Skeletal muscle tissue (tissue), 3 donors: ENCODE measurements at regions not wholly inside any gene's neighbourhood (a gene's known extent, or its start where the extent isn't known, plus 50 kb on each side); places are given as distances from the start of the nearest gene placed in this dataset.

ENCODE experiments used
- H3K27ac ChIP-seq: one replicate; pipeline ENCODE4 v1.7.0; 2013; ENCODE audit warnings: mild to moderate bottlenecking, low read depth, low read length, inconsistent platforms
- H3K27me3 ChIP-seq, 3 donors: one replicate each; pipeline ENCODE4 v1.7.0; 2013; ENCODE audit warnings: low read length in 3 of 3; ENCODE audit not compliant: control insufficient read depth in 3 of 3, insufficient read depth in 3 of 3
- H3K36me3 ChIP-seq, 3 donors: one replicate each; pipeline ENCODE4 v1.7.0; 2013; ENCODE audit warnings: low read length in 3 of 3; ENCODE audit not compliant: control insufficient read depth in 3 of 3, insufficient read depth in 3 of 3
- H3K4me1 ChIP-seq, 3 donors: one replicate each; pipeline ENCODE4 v1.7.0; 2013; ENCODE audit warnings: low read length in 3 of 3, mild to moderate bottlenecking in 3 of 3; ENCODE audit not compliant: control insufficient read depth in 3 of 3, insufficient read depth in 3 of 3
- H3K4me3 ChIP-seq, 3 donors: one replicate each; pipeline ENCODE4 v1.7.0; 2013; ENCODE audit warnings: low read length in 3 of 3
- H3K9ac ChIP-seq, 3 donors: one replicate each; pipeline ENCODE4 v1.7.0; 2013; ENCODE audit warnings: low read length in 3 of 3, mild to moderate bottlenecking in 3 of 3, moderate library complexity in 2 of 3, low read depth in 1 of 3
- H3K9me3 ChIP-seq, 3 donors: one replicate each; pipeline ENCODE4 v1.7.0; 2013; ENCODE audit warnings: low read length in 3 of 3; ENCODE audit not compliant: control insufficient read depth in 3 of 3
- donor health status: Osteomylitis.

GRCh38 chr21:24989516-24989915, 617.8 kb downstream of the MRPL39 start:
- Histone ChIP-seq H3K27ac (no peak overlapping the region), H3K36me3 (no peaks in the 10 kb centered on the region), H3K9ac (no peak overlapping the region), H3K4me1 (no peaks in the 10 kb centered on the region), H3K4me3 (no peak overlapping the region), H3K27me3 (no peaks in the 10 kb centered on the region), H3K9me3 (no peaks in the 10 kb centered on the region)

GRCh38 chr21:24988941-24989340, 618.3 kb downstream of the MRPL39 start:
- no peak overlapping the region for H3K9ac ChIP-seq
- no peaks in the 10 kb centered on the region for H3K27me3 ChIP-seq
- H3K36me3 ChIP-seq: no peaks in the 10 kb centered on the region

GRCh38 chr21:24976238-24976637, 631.0 kb downstream of the MRPL39 start:
- Histone ChIP-seq H3K36me3 (no peaks in the 10 kb centered on the region), H3K9ac (no peak overlapping the region), H3K4me1 (no peaks in the 10 kb centered on the region), H3K4me3 (no peak overlapping the region), H3K9me3 (no peaks in the 10 kb centered on the region), H3K27ac (no peak overlapping the region), H3K27me3 (no peaks in the 10 kb centered on the region)

More at GRCh38 chr21:24988941-24989340, 618.3 kb downstream of the MRPL39 start:
- Histone ChIP-seq H3K27ac (no peak overlapping the region), H3K4me3 (no peak overlapping the region), H3K9me3 (no peaks in the 10 kb centered on the region), H3K4me1 (no peaks in the 10 kb centered on the region)

GRCh38 chr21:24969068-24969467, 638.2 kb downstream of the MRPL39 start:
- no peak overlapping the region for H3K4me3 ChIP-seq
- H3K9ac ChIP-seq: no peak overlapping the region
- H3K36me3 ChIP-seq: no peaks in the 10 kb centered on the region
- no peaks in the 10 kb centered on the region for H3K27me3 ChIP-seq
- H3K9me3 ChIP-seq: peaks cover 0 to 3% (median 0%) of the 10 kb centered on the region in 3 donors
- H3K4me1 ChIP-seq: no peaks in the 10 kb centered on the region
- H3K27ac ChIP-seq: no peak overlapping the region

GRCh38 chr21:24955275-24955961, 651.9 kb downstream of the MRPL39 start:
- H3K9ac ChIP-seq: no peak overlapping the region

GRCh38 chr21:24948186-24948585, 659.1 kb downstream of the MRPL39 start:
- Histone ChIP-seq H3K9ac (no peak overlapping the region), H3K27me3 (no peaks in the 10 kb centered on the region), H3K36me3 (no peaks in the 10 kb centered on the region), H3K4me3 (no peak overlapping the region), H3K9me3 (peaks cover 0 to 2% (median 0%) of the 10 kb centered on the region in 3 donors), H3K4me1 (no peaks in the 10 kb centered on the region), H3K27ac (no peak overlapping the region)

More at GRCh38 chr21:24955275-24955961, 651.9 kb downstream of the MRPL39 start:
- Histone ChIP-seq H3K4me1 (no peaks in the 10 kb centered on the region), H3K27ac (no peak overlapping the region), H3K9me3 (no peaks in the 10 kb centered on the region), H3K4me3 (no peak overlapping the region), H3K27me3 (no peaks in the 10 kb centered on the region), H3K36me3 (no peaks in the 10 kb centered on the region)

- no peak overlapping the region for H3K4me3 ChIP-seq
- no peak overlapping the region for H3K27ac ChIP-seq
- no peak overlapping the region for H3K9ac ChIP-seq
- no peaks in the 10 kb centered on the region for H3K36me3 ChIP-seq
- H3K9me3 ChIP-seq: peaks cover 0 to 2% (median 0%) of the 10 kb centered on the region in 3 donors
- H3K27me3 ChIP-seq: no peaks in the 10 kb centered on the region
- no peaks in the 10 kb centered on the region for H3K4me1 ChIP-seq
Observed at GRCh38 chr21:24945910-24946309, 661.4 kb downstream of the MRPL39 start.

- Histone ChIP-seq H3K4me1 (no peaks in the 10 kb centered on the region), H3K27ac (no peak overlapping the region), H3K9ac (no peak overlapping the region), H3K4me3 (no peak overlapping the region), H3K36me3 (no peaks in the 10 kb centered on the region), H3K27me3 (no peaks in the 10 kb centered on the region), H3K9me3 (no peaks in the 10 kb centered on the region)
Observed at GRCh38 chr21:24941316-24942185, 665.7 kb downstream of the MRPL39 start.

- Histone ChIP-seq H3K4me3 (no peak overlapping the region), H3K27ac (no peak overlapping the region), H3K4me1 (no peaks in the 10 kb centered on the region), H3K27me3 (no peaks in the 10 kb centered on the region), H3K9ac (no peak overlapping the region), H3K9me3 (no peaks in the 10 kb centered on the region), H3K36me3 (no peaks in the 10 kb centered on the region)
Observed at GRCh38 chr21:24939291-24939690, 668.0 kb downstream of the MRPL39 start.

GRCh38 chr21:24938573-24938972, 668.7 kb downstream of the MRPL39 start:
- Histone ChIP-seq H3K4me1 (no peaks in the 10 kb centered on the region), H3K9ac (no peak overlapping the region), H3K27ac (no peak overlapping the region), H3K27me3 (no peaks in the 10 kb centered on the region), H3K36me3 (no peaks in the 10 kb centered on the region), H3K4me3 (no peak overlapping the region), H3K9me3 (no peaks in the 10 kb centered on the region)
